HG03108 (cell line): ENCODE measurements at regions not wholly inside any gene's neighbourhood (a gene's known extent, or its start where the extent isn't known, plus 50 kb on each side); places are given as distances from the start of the nearest gene placed in this dataset.

Experiments used
- ATAC-seq: cut with Tn5 transposase; IDR thresholded peaks from one replicate; pipeline ENCODE4 v1.9.1; 2021; ENCODE audit warnings: moderate library complexity; ENCODE audit not compliant: unreplicated experiment

- no peak for ATAC-seq
Observed at GRCh38 chr2:67950018-67950417, 112.8 kb downstream of the C1D start.

GRCh38 chr2:67950919-67951318 is 111.9 kb downstream of the C1D start:
- ATAC-seq: no peak

GRCh38 chr2:67952066-67952465 is 110.7 kb downstream of the C1D start:
- peak; percentile 53 for ATAC-seq

- ATAC-seq: no peak
Observed at GRCh38 chr2:67954093-67954748, 108.6 kb downstream of the C1D start.

GRCh38 chr2:67955748-67956603 is 106.8 kb downstream of the C1D start:
- ATAC-seq: no peak

- no peak for ATAC-seq
Observed at GRCh38 chr2:67965246-67965645, 97.6 kb downstream of the C1D start.

GRCh38 chr2:67970071-67970470 is 92.7 kb downstream of the C1D start:
- no peak for ATAC-seq

GRCh38 chr2:67970542-67970941 is 92.3 kb downstream of the C1D start:
- ATAC-seq: no peak

GRCh38 chr2:67974559-67975430 is 88.0 kb downstream of the C1D start:
- no peak for ATAC-seq

- ATAC-seq: no peak
Observed at GRCh38 chr2:67977464-67977863, 85.3 kb downstream of the C1D start.

GRCh38 chr2:67982956-67983355 is 79.8 kb downstream of the C1D start:
- no peak for ATAC-seq

GRCh38 chr2:67984600-67984999 is 78.2 kb downstream of the C1D start:
- ATAC-seq: no peak

- no peak for ATAC-seq
Observed at GRCh38 chr2:67985586-67985985, 77.2 kb downstream of the C1D start.

GRCh38 chr2:67986258-67986657 is 76.5 kb downstream of the C1D start:
- ATAC-seq: no peak
